DND-41 (cell line): ENCODE measurements at regions not wholly inside any gene's neighbourhood (a gene's known extent, or its start where the extent isn't known, plus 50 kb on each side); places are given as distances from the start of the nearest gene placed in this dataset.
"Not testable (repeated sequence)": the region's sequence is repeated elsewhere in the genome, so short reads cannot be mapped to it uniquely, and the experiment has no call there.

Experiments
- EZH2 ChIP-seq: IDR thresholded peaks from 3 replicates; pipeline ENCODE4 v1.6.1; 2012; ENCODE audit warnings: borderline replicate concordance, low read depth, mild to moderate bottlenecking, moderate library complexity, low read length, inconsistent platforms; ENCODE audit not compliant: severe bottlenecking
- TF ChIP-seq, protein P1 (sequence below): IDR thresholded peaks from 2 replicates; pipeline ENCODE4 v1.5.1; 2012; ENCODE audit warnings: borderline replicate concordance, low read length, moderate library complexity, mild to moderate bottlenecking; ENCODE audit not compliant: poor library complexity, severe bottlenecking; ENCODE audit errors: extremely low read depth

DNA sequence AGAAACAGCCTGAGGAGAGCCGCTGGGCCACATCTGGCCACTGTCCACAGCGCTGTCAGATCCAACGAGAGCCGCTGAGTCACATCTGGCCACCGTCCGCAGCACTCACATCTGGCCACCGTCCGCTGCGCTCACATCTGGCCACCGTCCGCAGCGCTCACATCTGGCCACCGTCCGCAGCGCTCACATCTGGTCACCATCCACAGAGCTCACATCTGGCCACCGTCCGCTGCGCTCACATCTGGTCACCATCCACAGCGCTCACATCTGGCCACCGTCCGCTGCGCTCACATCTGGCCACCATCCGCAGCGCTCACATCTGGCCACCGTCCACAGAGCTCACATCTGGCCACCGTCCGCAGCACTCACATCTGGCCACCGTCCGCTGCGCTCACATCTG lies 549.3 kb upstream of the B3GAT1 start:
- TF ChIP-seq, protein P1, sequence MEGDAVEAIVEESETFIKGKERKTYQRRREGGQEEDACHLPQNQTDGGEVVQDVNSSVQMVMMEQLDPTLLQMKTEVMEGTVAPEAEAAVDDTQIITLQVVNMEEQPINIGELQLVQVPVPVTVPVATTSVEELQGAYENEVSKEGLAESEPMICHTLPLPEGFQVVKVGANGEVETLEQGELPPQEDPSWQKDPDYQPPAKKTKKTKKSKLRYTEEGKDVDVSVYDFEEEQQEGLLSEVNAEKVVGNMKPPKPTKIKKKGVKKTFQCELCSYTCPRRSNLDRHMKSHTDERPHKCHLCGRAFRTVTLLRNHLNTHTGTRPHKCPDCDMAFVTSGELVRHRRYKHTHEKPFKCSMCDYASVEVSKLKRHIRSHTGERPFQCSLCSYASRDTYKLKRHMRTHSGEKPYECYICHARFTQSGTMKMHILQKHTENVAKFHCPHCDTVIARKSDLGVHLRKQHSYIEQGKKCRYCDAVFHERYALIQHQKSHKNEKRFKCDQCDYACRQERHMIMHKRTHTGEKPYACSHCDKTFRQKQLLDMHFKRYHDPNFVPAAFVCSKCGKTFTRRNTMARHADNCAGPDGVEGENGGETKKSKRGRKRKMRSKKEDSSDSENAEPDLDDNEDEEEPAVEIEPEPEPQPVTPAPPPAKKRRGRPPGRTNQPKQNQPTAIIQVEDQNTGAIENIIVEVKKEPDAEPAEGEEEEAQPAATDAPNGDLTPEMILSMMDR = not testable (repeated sequence)
- not testable (repeated sequence) for TF ChIP-seq EZH2
